NCI-H2196 treated with DMSO at 0.1 percent for 48 hours (cell line): ENCODE measurements at regions not wholly inside any gene's neighbourhood (a gene's known extent, or its start where the extent isn't known, plus 50 kb on each side); places are given as distances from the start of the nearest gene placed in this dataset.

Experiments
- DNase-seq: peaks from one replicate; lab custom pipeline; 2025; ENCODE audit not compliant: unreplicated experiment; lab: John Stamatoyannopoulos, UW

- DNase-seq: no peak
Measured at GRCh38 chr13:85497652-85498051, 301.6 kb downstream of the SLITRK6 start.

DNA sequence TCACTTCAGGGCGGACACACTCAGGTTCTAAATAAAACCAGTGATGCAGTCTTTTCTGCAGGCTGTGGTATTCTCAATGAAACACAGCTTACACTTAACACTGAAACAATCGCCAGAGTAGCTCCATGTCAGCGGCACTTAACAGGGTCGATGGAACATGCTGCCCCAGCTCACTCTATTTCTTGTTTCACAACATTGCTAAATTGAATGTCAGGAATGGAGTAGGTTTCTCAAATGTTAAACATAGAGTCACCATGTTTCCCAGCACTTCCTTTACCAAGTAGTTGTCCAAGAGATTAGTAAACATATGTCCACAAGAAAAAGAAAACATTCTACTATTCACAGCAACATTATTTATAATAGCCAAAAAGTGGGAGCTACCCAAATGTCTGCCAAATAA is 306.9 kb downstream of the SLITRK6 start:
- DNase-seq: no peak

- DNase-seq: no peak
Measured at GRCh38 chr13:85486663-85487062, 312.6 kb downstream of the SLITRK6 start.

GRCh38 chr13:85473144-85473543 is 326.1 kb downstream of the SLITRK6 start:
- DNase-seq: no peak

DNA sequence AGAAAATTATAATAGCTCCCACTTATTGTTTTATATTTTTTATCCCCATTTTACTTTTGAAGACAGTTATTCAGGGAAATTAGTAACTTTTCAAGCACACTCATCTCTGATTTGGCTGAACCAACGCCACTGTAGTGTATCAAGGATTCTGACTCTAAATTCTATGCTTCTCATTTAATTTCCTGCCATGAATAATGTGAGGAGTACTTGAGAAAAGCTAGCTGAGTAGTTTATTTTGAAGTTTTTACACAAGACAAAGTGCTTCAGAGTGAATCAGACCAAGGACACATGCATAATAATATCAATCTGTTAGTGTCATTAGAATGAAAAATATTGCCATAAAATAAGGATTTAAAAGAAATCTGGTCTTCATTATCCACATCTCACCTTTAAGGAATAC is 329.9 kb downstream of the SLITRK6 start:
- no peak for DNase-seq

DNA sequence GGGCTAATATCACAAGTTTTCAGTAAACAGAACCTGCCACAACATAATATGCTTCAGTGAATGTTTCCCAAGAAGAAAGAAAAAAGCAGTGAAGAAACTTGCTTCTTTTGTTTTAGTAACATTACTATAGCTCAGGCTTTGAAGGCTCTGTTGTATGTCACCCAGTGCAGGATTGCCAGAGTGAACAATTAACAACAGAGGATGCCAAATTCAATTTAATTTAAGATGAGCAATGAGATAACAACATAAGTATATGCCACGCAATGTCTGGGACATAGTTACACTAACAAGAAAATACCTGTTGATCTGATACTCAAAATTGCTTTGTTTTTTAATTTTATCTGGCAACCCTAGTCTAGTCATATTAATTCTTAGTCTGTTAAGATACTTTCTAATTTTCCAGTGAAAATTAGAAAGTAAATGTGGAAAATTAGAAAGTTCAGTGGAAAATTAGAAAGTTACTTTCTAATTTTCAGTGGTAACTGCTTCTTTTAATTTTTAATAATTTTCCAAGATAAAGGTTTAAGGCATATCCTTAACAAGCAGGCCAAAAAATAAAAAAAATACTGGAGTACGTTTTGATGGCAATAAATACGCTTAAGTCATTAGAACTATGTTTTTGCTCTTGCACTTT is 336.3 kb downstream of the SLITRK6 start:
- DNase-seq: no peak

DNA sequence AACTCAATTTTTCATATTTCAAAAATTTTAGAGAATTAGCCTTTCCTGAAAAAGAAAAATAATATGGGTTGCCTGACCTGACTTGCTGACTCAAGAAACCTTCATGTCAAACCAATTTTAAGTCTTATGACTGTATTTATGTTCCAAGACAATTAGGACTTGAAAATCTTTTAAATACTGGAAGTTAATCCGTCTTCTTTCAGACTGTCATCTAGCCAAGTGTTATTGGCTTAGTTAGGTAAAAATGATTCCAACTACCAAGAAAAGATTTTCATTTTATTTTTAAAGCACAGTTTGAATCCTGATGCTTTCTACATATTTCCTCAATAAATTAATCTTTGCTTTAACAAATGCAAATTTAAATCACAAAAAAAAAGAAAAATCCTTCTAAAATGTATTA is 337.6 kb downstream of the SLITRK6 start:
- DNase-seq: no peak

DNA sequence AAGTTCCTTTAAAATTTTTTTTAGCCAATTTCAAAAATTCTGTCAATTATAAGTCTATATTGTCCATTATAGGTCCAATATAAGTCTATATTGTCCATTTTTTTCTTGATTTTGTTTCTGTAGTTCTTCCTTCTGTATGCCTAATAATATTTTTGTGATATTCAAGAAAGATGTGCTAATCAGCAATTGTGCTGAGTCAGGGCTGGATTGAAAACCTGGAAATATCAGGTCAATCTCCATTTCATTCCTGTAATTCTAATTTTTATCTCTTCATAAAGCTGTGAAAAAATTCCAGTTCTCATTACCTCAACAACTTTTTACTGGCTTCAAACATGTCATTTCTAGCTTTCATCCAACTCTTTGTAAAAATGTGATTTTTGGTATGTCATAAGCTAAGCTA is 353.7 kb downstream of the SLITRK6 start:
- no peak for DNase-seq

DNA sequence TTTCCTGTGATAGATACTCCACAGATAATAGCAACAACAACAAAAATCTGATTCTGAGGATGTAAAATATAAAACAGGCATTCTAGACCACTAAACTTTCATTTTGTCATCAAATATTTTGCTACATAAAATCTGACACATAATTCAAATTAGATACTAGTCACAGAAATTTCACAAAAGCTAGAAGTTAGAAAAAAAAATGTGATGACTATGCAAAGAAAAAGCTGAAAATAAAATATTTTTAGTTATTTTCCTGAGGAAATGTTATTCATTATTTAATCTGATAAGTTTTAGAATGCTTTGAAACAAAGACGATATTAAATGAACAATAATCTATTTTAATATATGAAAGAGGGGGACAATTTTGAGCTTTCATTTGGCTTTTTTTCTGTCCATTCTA is 357.2 kb downstream of the SLITRK6 start:
- no peak for DNase-seq

- no peak for DNase-seq
Measured at GRCh38 chr13:85441364-85441763, 357.9 kb downstream of the SLITRK6 start.

- no peak for DNase-seq
Measured at GRCh38 chr13:85436029-85436428, 363.2 kb downstream of the SLITRK6 start.

GRCh38 chr13:85434927-85435326 is 364.3 kb downstream of the SLITRK6 start:
- no peak for DNase-seq

DNA sequence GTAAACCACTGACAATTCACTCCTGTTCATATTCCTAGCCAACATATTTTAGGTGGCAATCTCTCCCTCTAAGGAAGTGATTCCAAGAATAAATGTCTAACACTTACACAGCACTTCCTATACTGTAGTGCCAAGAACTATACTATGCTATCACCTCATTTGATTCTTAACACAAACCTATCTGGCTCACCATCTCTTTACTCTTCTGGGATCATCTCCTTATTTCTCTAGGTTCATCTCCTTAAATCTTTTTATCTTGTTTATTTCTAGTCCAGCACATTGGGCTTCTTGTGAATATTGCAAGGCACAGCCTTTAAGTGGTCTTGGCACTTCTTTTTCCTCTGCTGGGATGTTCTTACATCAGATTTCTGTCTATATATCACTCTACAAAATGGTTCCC is 366.3 kb downstream of the SLITRK6 start:
- DNase-seq: no peak

- DNase-seq: no peak
Measured at GRCh38 chr13:85431720-85432119, 367.5 kb downstream of the SLITRK6 start.

DNA sequence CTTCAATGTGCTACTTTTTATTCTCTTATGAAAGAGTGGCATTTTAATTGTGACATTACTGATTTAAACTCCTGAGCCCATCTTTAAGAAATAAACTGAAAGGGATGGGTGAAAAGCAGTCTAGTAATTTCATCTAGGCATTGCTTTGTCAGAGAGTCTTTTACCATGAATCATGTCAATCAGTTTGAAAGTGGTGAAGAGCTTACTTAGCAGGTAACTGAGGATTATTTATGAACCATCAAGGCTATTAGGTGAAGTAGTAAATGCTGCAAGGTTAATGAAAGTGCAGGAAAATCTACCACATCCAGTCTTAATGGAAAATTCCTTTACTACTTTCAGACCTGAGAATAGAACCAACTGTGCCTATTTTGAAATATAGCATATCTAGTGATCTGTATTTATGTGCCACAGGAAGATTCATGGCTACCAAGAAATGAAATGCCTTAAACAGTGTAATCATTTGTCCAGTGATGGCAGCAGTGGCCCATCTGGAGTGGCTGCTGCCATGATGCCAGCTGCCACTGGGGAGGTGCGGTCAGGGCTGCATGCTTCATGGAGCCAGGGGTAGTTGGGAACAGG is 368.9 kb downstream of the SLITRK6 start:
- DNase-seq: no peak

DNA sequence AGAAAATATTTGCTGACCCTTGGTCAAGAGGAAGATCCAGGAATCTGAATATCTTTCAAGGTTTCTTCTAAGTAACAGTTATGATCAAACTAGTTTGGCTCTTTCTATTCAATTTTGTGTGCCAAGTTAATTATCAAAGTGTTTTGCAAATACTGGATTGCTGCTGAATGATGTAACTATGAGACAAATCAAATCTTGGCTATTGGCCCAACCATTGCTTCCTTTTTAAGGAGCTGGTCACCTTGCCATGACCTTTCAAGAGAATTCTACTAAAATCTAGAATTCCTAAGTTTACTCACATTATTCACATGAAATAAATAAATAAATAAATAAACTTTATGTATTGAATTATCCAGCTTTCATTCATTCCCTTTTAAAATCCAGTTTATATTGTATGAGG is 371.8 kb downstream of the SLITRK6 start:
- DNase-seq: no peak

DNA sequence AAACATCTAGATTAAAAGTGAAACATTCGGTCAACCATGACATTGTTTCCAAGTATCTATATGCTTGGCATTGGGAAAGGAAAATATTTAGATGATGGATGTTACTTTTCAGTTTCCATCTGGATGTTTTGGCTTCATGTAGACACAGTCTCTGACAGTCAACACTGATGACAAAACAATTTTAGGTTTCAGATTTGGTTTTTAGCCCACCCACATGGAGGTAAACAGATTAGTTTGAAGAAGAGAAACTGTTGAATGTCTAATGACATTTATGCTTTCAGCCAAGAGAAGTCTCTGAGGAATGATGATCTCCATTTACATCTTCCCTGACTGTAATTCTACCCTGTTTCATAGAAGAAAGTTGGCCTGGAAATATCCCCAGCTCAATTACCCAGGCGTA is 379.1 kb downstream of the SLITRK6 start:
- no peak for DNase-seq

- DNase-seq: no peak
Measured at GRCh38 chr13:85419611-85420010, 379.6 kb downstream of the SLITRK6 start.

GRCh38 chr13:85417807-85418206 is 381.4 kb downstream of the SLITRK6 start:
- no peak for DNase-seq

GRCh38 chr13:85413664-85414063 is 385.6 kb downstream of the SLITRK6 start:
- no peak for DNase-seq

DNA sequence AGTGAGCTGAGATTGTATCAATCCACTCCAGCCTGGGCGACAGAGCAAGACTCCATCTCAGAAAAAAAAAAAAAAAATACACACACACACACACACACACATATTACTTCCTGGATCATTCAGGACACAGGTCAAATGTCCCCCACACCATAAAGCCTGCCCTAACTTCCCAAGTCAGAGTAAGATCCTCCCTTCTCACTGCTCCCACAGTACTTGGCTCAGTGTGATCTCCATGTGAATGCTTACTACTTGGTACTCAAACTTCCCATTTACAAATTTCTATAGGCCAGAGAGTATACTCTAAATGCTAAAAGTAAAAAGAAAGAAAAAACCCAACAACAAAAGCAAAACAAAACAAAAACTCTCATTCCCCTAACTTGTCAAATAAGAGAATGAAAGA is 386.8 kb downstream of the SLITRK6 start:
- no peak for DNase-seq

- DNase-seq: no peak
Measured at GRCh38 chr13:85411591-85411990, 387.6 kb downstream of the SLITRK6 start.

- no peak for DNase-seq
Measured at GRCh38 chr13:85408415-85408814, 390.8 kb downstream of the SLITRK6 start.
